Fibroblast of the aortic adventitia (primary cell): ENCODE measurements at regions not wholly inside any gene's neighbourhood (a gene's known extent, or its start where the extent isn't known, plus 50 kb on each side); places are given as distances from the start of the nearest gene placed in this dataset.

ENCODE experiments used
- DNase-seq: peaks from one replicate; pipeline ENCODE4 v3.0.0-alpha.2; 2010; ENCODE audit warnings: low read depth
- H3K4me3 ChIP-seq: 2 replicates; pipeline ENCODE4 v1.5.1; 2011; ENCODE audit warnings: low read depth, mild to moderate bottlenecking, control low read depth, low read length, moderate library complexity
- TF ChIP-seq, protein P1 (sequence below): IDR thresholded peaks from 2 replicates; pipeline ENCODE4 v1.5.1; 2011; ENCODE audit warnings: mild to moderate bottlenecking, low read length, control low read depth, inconsistent platforms; ENCODE audit not compliant: insufficient read depth

DNA sequence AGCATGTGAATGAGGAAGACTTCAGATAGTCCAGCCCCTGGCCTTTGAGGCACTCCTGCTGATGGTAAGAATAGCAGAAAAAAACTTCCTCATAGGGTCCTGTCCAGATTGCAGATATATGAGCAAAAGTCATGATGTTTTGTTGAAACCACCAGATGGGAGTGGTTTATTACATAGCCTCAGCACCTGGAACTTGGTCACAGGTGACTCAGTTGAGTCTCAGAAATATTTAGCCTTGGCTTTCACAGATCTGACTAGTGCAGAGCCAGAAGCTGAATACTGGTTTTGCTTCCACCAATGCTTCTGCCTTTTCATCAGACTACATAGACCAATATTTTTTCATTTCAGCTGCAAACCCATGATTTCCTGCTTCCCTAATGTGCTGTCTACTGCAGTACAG lies 994.9 kb upstream of the SLIT2 start:
- TF ChIP-seq, protein P1, sequence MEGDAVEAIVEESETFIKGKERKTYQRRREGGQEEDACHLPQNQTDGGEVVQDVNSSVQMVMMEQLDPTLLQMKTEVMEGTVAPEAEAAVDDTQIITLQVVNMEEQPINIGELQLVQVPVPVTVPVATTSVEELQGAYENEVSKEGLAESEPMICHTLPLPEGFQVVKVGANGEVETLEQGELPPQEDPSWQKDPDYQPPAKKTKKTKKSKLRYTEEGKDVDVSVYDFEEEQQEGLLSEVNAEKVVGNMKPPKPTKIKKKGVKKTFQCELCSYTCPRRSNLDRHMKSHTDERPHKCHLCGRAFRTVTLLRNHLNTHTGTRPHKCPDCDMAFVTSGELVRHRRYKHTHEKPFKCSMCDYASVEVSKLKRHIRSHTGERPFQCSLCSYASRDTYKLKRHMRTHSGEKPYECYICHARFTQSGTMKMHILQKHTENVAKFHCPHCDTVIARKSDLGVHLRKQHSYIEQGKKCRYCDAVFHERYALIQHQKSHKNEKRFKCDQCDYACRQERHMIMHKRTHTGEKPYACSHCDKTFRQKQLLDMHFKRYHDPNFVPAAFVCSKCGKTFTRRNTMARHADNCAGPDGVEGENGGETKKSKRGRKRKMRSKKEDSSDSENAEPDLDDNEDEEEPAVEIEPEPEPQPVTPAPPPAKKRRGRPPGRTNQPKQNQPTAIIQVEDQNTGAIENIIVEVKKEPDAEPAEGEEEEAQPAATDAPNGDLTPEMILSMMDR: no peak
- DNase-seq: no peak
- H3K4me3 ChIP-seq: no peak overlapping the region

DNA sequence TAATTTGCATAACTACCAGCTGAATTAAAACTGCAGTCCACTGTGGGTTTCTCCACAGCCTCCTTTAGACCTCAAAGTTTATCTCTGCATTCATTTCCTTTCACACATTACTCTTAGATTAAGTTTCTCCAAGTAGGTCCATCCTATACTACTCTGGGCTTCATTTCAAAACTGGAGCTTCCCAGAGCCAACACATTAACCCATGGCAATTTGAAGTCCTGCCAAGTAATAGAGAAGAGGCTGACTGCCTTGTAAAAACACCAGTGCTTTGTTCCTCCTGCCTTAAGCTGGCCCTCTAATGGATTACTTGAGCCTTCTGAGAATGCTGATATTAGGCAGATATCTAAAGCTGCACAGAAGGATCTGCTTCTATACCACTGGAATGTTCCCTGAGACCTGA lies 997.2 kb upstream of the SLIT2 start:
- TF ChIP-seq, protein P1: no peak
- H3K4me3 ChIP-seq: no peak overlapping the region
- DNase-seq: peak; percentile 27

DNA sequence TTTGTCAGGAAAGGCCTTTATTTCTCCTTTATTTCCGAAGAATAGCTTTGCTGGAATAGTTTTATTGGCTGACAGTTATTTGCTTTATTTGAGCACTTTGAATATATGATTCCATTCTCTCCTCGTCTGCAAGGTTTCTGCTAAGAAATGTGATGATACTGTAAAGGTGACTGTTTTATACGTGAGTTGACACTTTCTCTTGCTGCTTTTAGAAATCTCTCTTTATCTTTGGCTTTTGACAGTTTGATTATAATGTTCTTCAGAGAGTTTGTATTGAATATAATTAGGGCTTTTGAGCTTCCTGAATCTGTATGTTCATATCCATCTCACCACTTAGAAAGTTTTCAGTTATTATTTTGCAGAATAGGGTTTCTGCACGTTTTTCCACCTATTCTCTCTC lies 1003.7 kb upstream of the SLIT2 start:
- DNase-seq: no peak
- no peak overlapping the region for H3K4me3 ChIP-seq
- TF ChIP-seq, protein P1: no peak

DNA sequence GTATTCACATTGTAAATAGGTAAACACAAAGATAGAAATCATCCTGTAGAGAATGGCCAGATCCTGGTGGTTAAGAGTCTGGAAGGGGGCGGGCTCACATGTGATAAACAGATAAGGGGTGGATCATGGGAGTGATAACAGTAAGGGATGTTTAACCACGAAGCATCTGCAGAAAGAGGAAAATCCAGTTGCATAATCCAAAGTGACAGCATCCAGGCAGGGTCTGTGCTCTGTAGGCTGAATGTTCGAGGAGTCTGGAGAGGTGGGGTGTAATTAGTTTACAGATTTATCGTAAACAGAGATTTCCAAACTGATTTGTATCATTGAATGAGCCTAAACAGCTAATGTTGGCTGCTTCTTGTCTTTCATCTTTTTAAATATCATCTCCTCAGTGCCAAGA lies 1009.8 kb upstream of the SLIT2 start:
- H3K4me3 ChIP-seq: no peak overlapping the region
- no peak for DNase-seq
- TF ChIP-seq, protein P1: no peak

DNA sequence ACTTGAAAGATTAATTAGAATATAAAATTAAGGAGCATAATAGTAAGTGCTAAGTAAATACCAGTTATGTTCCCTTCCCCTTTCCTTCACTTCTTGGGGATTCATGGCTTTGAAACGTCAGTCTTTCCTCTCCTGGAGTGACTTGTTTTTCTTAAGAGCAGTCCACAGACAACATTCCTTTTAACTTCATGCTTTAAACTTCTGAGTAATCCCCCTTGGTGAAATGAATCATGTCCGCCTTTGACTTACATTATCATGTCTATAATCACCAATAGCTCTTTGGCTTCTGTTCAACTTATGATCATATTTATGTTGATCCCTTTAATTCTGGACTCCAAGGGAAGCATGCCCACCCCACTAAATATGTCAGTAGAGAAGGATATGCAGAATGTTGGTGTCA lies 1012.1 kb upstream of the SLIT2 start:
- TF ChIP-seq, protein P1: no peak
- DNase-seq: no peak
- H3K4me3 ChIP-seq: no peak overlapping the region

DNA sequence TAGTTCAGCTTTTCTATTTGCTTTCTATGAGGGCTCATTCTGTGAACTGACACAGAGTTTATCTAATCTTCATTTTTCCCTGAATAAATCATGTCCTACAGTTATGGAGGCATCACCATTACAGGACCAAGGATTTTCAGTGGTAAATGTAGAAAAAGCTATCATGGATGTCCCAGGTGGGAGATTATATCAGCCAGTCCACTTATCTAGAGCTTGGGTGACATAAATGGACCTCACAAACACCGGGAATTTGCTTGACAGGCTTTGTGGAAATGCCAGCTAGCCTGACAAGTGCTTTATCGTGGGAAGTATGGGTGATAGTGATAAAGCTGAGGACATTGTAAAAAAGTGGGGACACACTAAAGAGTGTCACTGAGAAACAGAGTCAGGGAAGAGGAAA lies 1015.2 kb upstream of the SLIT2 start:
- H3K4me3 ChIP-seq: no peak overlapping the region
- TF ChIP-seq, protein P1: no peak
- no peak for DNase-seq

DNA sequence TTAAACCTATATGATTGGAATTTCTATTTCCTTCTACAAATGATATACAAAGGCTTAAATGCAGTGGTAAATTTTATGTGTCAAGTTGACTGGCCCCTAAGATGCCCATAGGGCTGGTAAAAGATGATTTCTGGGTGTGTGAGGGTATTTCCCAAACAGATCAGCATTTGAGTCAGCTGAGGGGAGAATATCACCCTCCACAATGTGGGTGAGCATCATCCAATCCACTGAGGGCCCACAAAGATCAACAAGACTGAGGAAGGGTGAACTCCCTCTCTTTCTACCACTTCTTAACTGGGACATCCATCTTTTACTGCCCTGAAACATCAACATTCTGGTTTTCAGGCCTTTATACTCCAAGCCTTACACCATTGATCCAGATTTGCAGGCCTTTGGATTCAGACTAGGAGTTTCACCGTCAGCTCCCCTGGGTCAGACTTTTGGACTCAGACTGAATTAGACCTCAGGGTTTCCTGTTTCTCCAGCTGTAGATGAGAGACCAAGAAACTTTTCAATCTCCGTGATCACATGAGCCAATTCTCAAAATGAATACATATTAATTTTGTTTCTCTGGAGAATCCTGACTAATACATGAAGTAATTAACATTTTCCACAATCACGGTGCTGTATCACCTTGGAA lies 1020.7 kb upstream of the SLIT2 start:
- TF ChIP-seq, protein P1: no peak
- no peak for DNase-seq
- H3K4me3 ChIP-seq: no peak overlapping the region
